ENCODE measurements at regions not wholly inside any gene's neighbourhood (a gene's known extent, or its start where the extent isn't known, plus 50 kb on each side); places are given as distances from the start of the nearest gene placed in this dataset.

GRCh38 chr3:147937341-147937740 lies 528.2 kb downstream of the ZIC1 start:
- DNase-seq (ENCODE audit: extremely low spot score): no peak
- CTCF ChIA-PET: no interaction called here
- TF ChIP-seq BHLHE40 (IDR thresholded peaks at IDR 0.05; ENCODE audit: borderline replicate concordance) (no peak), SUZ12 (IDR thresholded peaks at IDR 0.05) (no peak), FOXM1 (IDR thresholded peaks at IDR 0.05; ENCODE audit: borderline replicate concordance) (no peak)
- POLR2A ChIA-PET: no interaction called here

GRCh38 chr3:147937891-147938290 lies 528.7 kb downstream of the ZIC1 start:
- DNase-seq (ENCODE audit: extremely low spot score): no peak
- CTCF ChIA-PET: no interaction called here
- POLR2A ChIA-PET: no interaction called here
- TF ChIP-seq ARNT (IDR thresholded peaks at IDR 0.05) (no peak), LEF1 (IDR thresholded peaks at IDR 0.05; ENCODE audit: borderline replicate concordance) (no peak), L3MBTL2 (conservative IDR thresholded peaks at IDR 0.05) (no peak), SUZ12 (IDR thresholded peaks at IDR 0.05) (no peak), ELF4 (IDR thresholded peaks at IDR 0.05) (no peak), NFRKB (IDR thresholded peaks at IDR 0.05) (no peak), ZNF384 (IDR thresholded peaks at IDR 0.05) (no peak), TARDBP (IDR thresholded peaks at IDR 0.05) (no peak), FOXK2 (IDR thresholded peaks at IDR 0.05) (no peak), CTBP1 (IDR thresholded peaks at IDR 0.05; ENCODE audit: borderline replicate concordance) (no peak), FOXM1 (IDR thresholded peaks at IDR 0.05; ENCODE audit: borderline replicate concordance) (no peak)
- TF ChIP-seq, protein P1, sequence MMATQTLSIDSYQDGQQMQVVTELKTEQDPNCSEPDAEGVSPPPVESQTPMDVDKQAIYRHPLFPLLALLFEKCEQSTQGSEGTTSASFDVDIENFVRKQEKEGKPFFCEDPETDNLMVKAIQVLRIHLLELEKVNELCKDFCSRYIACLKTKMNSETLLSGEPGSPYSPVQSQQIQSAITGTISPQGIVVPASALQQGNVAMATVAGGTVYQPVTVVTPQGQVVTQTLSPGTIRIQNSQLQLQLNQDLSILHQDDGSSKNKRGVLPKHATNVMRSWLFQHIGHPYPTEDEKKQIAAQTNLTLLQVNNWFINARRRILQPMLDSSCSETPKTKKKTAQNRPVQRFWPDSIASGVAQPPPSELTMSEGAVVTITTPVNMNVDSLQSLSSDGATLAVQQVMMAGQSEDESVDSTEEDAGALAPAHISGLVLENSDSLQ (IDR thresholded peaks at IDR 0.05): no peak

- POLR2A ChIA-PET: no interaction called here
These were observed 530.3 kb downstream of the ZIC1 start for GRCh38 chr3:147939425-147939824.

DNA sequence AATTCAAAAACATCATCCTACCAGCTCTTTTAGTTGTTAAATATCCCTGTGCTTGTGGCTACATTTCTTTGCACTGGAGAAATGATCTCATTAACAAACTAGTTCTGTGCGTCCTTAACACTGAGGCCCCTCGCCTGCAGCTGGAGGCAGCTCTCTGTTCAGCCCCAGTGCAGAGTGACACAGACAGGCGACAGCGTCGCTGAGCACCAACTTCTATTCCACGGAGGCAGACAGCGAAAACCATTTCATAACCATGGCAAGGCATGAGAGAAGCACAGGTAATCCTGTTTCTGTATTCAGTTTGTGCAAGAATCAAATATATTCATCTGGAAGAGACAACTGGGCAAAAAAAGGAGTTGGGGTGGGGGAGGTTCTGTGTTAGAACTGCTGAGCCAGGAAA lies 530.7 kb downstream of the ZIC1 start:
- ChIA-PET POLR2A (no interaction called here), CTCF (interaction anchor here (0.5 to 0.7 kb wide), 2 partner anchors 10 to 81 kb away, joined by 3 to 4 read pairs; no protein-coding TSS in a partner anchor)

More at GRCh38 chr3:147939425-147939824, 530.3 kb downstream of the ZIC1 start:
- CTCF ChIA-PET: interaction anchor here (0.5 kb wide), 1 partner anchor 81 kb away, joined by 4 read pairs; no protein-coding TSS in a partner anchor
- DNase-seq (ENCODE audit: extremely low spot score): no peak
- TF ChIP-seq ZNF384 (IDR thresholded peaks at IDR 0.05) (no peak), NFRKB (IDR thresholded peaks at IDR 0.05) (no peak), CTBP1 (IDR thresholded peaks at IDR 0.05; ENCODE audit: borderline replicate concordance) (no peak), BHLHE40 (IDR thresholded peaks at IDR 0.05; ENCODE audit: borderline replicate concordance) (no peak), FOXM1 (IDR thresholded peaks at IDR 0.05; ENCODE audit: borderline replicate concordance) (no peak), SP1 (IDR thresholded peaks at IDR 0.05) (no peak), TARDBP (IDR thresholded peaks at IDR 0.05) (no peak), FOXA1 (IDR thresholded peaks at IDR 0.05) (no peak), HDGF (IDR thresholded peaks at IDR 0.05; ENCODE audit: borderline replicate concordance) (no peak), ARNT (IDR thresholded peaks at IDR 0.05) (no peak), LEF1 (IDR thresholded peaks at IDR 0.05; ENCODE audit: borderline replicate concordance) (no peak), ELF4 (IDR thresholded peaks at IDR 0.05) (no peak)
- TF ChIP-seq, protein P1 (IDR thresholded peaks at IDR 0.05): no peak

GRCh38 chr3:147940405-147941193 lies 531.4 kb downstream of the ZIC1 start:
- DNase-seq (ENCODE audit: extremely low spot score): no peak
- CTCF ChIA-PET: interaction anchor here (0.7 kb wide), 1 partner anchor 10 kb away, joined by 3 read pairs; no protein-coding TSS in a partner anchor
- POLR2A ChIA-PET: no interaction called here
- no peak for TF ChIP-seq BHLHE40 (IDR thresholded peaks at IDR 0.05; ENCODE audit: borderline replicate concordance)
- TF ChIP-seq FOXM1 (IDR thresholded peaks at IDR 0.05; ENCODE audit: borderline replicate concordance): no peak
- TF ChIP-seq ZNF384 (IDR thresholded peaks at IDR 0.05): no peak
- TF ChIP-seq L3MBTL2 (conservative IDR thresholded peaks at IDR 0.05): no peak
- TF ChIP-seq LEF1 (IDR thresholded peaks at IDR 0.05; ENCODE audit: borderline replicate concordance): no peak
- no peak for TF ChIP-seq ARNT (IDR thresholded peaks at IDR 0.05)
- no peak for TF ChIP-seq FOXA1 (IDR thresholded peaks at IDR 0.05)
- no peak for TF ChIP-seq SUZ12 (IDR thresholded peaks at IDR 0.05)
- no peak for TF ChIP-seq TARDBP (IDR thresholded peaks at IDR 0.05)
- no peak for TF ChIP-seq HDGF (IDR thresholded peaks at IDR 0.05; ENCODE audit: borderline replicate concordance)
- TF ChIP-seq SP1 (IDR thresholded peaks at IDR 0.05): no peak
- TF ChIP-seq, protein P1 (IDR thresholded peaks at IDR 0.05): no peak
- no peak for TF ChIP-seq NFRKB (IDR thresholded peaks at IDR 0.05)
- no peak for TF ChIP-seq ELF4 (IDR thresholded peaks at IDR 0.05)
- no peak for TF ChIP-seq CTBP1 (IDR thresholded peaks at IDR 0.05; ENCODE audit: borderline replicate concordance)
- TF ChIP-seq FOXK2 (IDR thresholded peaks at IDR 0.05): no peak

More for the DNA sequence above, 530.7 kb downstream of the ZIC1 start:
- DNase-seq (ENCODE audit: extremely low spot score): no peak
- TF ChIP-seq SUZ12 (IDR thresholded peaks at IDR 0.05) (no peak), CTBP1 (IDR thresholded peaks at IDR 0.05; ENCODE audit: borderline replicate concordance) (no peak), NFRKB (IDR thresholded peaks at IDR 0.05) (no peak), FOXA1 (IDR thresholded peaks at IDR 0.05) (no peak), FOXM1 (IDR thresholded peaks at IDR 0.05; ENCODE audit: borderline replicate concordance) (no peak), LEF1 (IDR thresholded peaks at IDR 0.05; ENCODE audit: borderline replicate concordance) (no peak), SP1 (IDR thresholded peaks at IDR 0.05) (no peak), TARDBP (IDR thresholded peaks at IDR 0.05) (no peak)
- TF ChIP-seq, protein P1 (IDR thresholded peaks at IDR 0.05): no peak

Measured in HEK293T (cell line).